ENCODE measurements at regions not wholly inside any gene's neighbourhood (a gene's known extent, or its start where the extent isn't known, plus 50 kb on each side); places are given as distances from the start of the nearest gene placed in this dataset.

DNA sequence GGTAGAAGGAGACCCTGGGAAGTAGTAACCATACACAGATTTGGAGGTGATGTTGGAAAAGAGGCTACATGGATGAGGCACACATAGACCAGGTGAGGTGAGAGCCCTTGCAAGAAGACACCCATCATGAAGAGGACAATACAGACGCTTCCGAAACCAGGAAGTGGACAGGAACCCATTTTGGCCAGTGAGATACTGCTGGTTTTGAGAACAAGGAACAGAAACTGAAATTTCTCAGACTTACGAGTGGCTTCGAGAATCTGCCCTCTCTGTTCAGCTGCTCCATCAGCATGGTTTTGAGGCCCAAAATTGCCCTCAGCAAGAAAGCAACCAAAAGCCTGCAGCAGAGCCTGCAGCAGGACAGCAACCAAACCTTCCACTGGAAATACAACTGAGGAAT lies 479.1 kb upstream of the NRXN1 start:
- Histone ChIP-seq H3K23ac (ENCODE audit: low read depth, low read length, poor library complexity) (no peak overlapping the region), H3K9ac (ENCODE audit: low read depth, low read length, poor library complexity) (no peak overlapping the region), H3K4me1 (ENCODE audit: control insufficient read depth in 2 of 2, insufficient read depth in 1 of 2, low read depth in 1 of 2, low read length in 2 of 2) (no peaks in the 10 kb centered on the region), H4K8ac (ENCODE audit: low read depth, low read length) (no peak overlapping the region), H3K9me3 (replicated peaks in 1 of 2; ENCODE audit: control insufficient read depth in 2 of 2, insufficient read depth in 1 of 2, low read depth in 1 of 2, low read length in 2 of 2) (no peaks in the 10 kb centered on the region), H2BK12ac (ENCODE audit: low read length) (no peak overlapping the region), H3K36me3 (replicated peaks in 1 of 2; ENCODE audit: control insufficient read depth in 2 of 2, insufficient read depth in 2 of 2, low read length in 2 of 2) (no peaks in the 10 kb centered on the region), H3K27ac (replicated peaks; ENCODE audit: low read length) (no peak overlapping the region), H3K14ac (ENCODE audit: low read length) (no peak overlapping the region), H2BK5ac (ENCODE audit: low read length) (no peak overlapping the region), H2AK5ac (ENCODE audit: low read depth, low read length) (no peak overlapping the region), H3K4me2 (ENCODE audit: insufficient read depth, low read length, poor library complexity, severe bottlenecking) (no peak overlapping the region), H3K79me1 (ENCODE audit: low read depth, low read length) (no peaks in the 10 kb centered on the region), H2BK120ac (ENCODE audit: low read depth, low read length) (no peak overlapping the region), H3K27me3 (ENCODE audit: control insufficient read depth in 3 of 3, insufficient read depth in 3 of 3, low read depth in 1 of 3, low read length in 3 of 3) (no peaks in the 10 kb centered on the region), H3K18ac (ENCODE audit: low read length) (no peak overlapping the region), H3K4me3 (ENCODE audit: low read length in 2 of 2) (no peak overlapping the region), H4K91ac (ENCODE audit: low read depth, low read length, poor library complexity) (no peak overlapping the region), H2AFZ (ENCODE audit: low read length) (no peak overlapping the region), H3K4ac (ENCODE audit: low read length) (no peak overlapping the region), H2BK15ac (ENCODE audit: low read length) (no peak overlapping the region)
- no CpG with 5 or more reads among the region's 4 CpGs for WGBS, 2 donors (ENCODE audit: extremely low coverage in 2 of 2, insufficient read length in 2 of 2, insufficient replicate concordance in 1 of 2)
- DNase-seq (ENCODE audit: low spot score) = no peak

DNA sequence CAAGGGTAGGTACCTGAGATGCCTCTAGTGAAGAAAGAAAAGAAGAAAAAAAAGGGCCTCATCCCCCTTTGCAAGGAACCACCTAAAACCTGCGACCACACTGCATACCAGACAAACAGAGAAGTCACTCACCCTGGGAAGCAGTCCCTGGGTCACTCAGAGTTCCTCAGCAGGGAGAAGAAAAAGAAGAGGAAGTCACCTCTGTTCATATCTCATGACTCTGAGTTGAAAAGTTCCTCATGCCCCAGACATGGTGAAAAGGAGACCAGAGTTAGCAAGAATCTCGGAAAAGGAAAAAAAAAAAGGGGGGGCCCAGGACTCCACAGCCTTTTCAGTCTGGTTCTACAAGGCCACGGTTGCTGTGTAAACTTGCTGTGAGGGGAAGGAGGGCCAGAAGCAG lies 478.4 kb upstream of the NRXN1 start:
- H2BK5ac ChIP-seq (ENCODE audit: low read length) = no peak overlapping the region
- no peak for DNase-seq (ENCODE audit: low spot score)
- H3K36me3 ChIP-seq (replicated peaks in 1 of 2; ENCODE audit: control insufficient read depth in 2 of 2, insufficient read depth in 2 of 2, low read length in 2 of 2) = no peaks in the 10 kb centered on the region
- H3K4me3 ChIP-seq (ENCODE audit: low read length in 2 of 2) = no peak overlapping the region
- no peak overlapping the region for H3K18ac ChIP-seq (ENCODE audit: low read length)
- H2BK120ac ChIP-seq (ENCODE audit: low read depth, low read length) = no peak overlapping the region
- no peak overlapping the region for H3K27ac ChIP-seq (replicated peaks; ENCODE audit: low read length)
- no peak overlapping the region for H3K4me2 ChIP-seq (ENCODE audit: insufficient read depth, low read length, poor library complexity, severe bottlenecking)
- peaks cover 0 to 1% of the 10 kb centered on the region in 2 donors for H3K9me3 ChIP-seq (replicated peaks in 1 of 2; ENCODE audit: control insufficient read depth in 2 of 2, insufficient read depth in 1 of 2, low read depth in 1 of 2, low read length in 2 of 2)
- H3K14ac ChIP-seq (ENCODE audit: low read length) = no peak overlapping the region
- no peak overlapping the region for H3K9ac ChIP-seq (ENCODE audit: low read depth, low read length, poor library complexity)
- no peak overlapping the region for H4K91ac ChIP-seq (ENCODE audit: low read depth, low read length, poor library complexity)
- H4K8ac ChIP-seq (ENCODE audit: low read depth, low read length) = no peak overlapping the region
- H3K4ac ChIP-seq (ENCODE audit: low read length) = no peak overlapping the region
- no peak overlapping the region for H2BK15ac ChIP-seq (ENCODE audit: low read length)
- H3K4me1 ChIP-seq (ENCODE audit: control insufficient read depth in 2 of 2, insufficient read depth in 1 of 2, low read depth in 1 of 2, low read length in 2 of 2) = no peaks in the 10 kb centered on the region
- H2BK12ac ChIP-seq (ENCODE audit: low read length) = no peak overlapping the region
- no peak overlapping the region for H3K23ac ChIP-seq (ENCODE audit: low read depth, low read length, poor library complexity)
- no peaks in the 10 kb centered on the region for H3K79me1 ChIP-seq (ENCODE audit: low read depth, low read length)
- no peak overlapping the region for H2AFZ ChIP-seq (ENCODE audit: low read length)
- H3K27me3 ChIP-seq (ENCODE audit: control insufficient read depth in 3 of 3, insufficient read depth in 3 of 3, low read depth in 1 of 3, low read length in 3 of 3) = no peaks in the 10 kb centered on the region
- H2AK5ac ChIP-seq (ENCODE audit: low read depth, low read length) = no peak overlapping the region
- WGBS, 2 donors (ENCODE audit: extremely low coverage in 2 of 2, insufficient read length in 2 of 2, insufficient replicate concordance in 1 of 2) = no CpG with 5 or more reads among the region's 3 CpGs

DNA sequence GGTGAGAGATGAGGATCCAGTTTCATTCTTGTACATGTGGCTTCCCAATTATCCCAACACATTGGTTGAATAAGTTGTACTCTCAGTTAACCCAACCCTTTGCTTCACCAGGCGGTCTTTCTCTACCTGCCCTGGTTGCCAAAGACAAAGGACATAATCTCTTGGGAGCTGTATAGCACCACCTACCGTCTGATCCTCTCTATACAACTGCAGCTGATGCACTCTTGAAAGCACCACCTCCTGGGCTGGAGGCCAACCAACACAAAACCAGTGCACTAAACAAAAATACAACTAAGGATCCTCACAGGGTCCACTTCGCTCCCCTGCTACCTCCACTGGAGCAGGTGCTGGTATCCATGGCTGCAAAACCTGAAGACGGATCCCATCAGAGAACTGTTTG lies 473.6 kb upstream of the NRXN1 start:
- WGBS, 2 donors (ENCODE audit: extremely low coverage in 2 of 2, insufficient read length in 2 of 2, insufficient replicate concordance in 1 of 2) = no CpG with 5 or more reads among the region's 4 CpGs

DNA sequence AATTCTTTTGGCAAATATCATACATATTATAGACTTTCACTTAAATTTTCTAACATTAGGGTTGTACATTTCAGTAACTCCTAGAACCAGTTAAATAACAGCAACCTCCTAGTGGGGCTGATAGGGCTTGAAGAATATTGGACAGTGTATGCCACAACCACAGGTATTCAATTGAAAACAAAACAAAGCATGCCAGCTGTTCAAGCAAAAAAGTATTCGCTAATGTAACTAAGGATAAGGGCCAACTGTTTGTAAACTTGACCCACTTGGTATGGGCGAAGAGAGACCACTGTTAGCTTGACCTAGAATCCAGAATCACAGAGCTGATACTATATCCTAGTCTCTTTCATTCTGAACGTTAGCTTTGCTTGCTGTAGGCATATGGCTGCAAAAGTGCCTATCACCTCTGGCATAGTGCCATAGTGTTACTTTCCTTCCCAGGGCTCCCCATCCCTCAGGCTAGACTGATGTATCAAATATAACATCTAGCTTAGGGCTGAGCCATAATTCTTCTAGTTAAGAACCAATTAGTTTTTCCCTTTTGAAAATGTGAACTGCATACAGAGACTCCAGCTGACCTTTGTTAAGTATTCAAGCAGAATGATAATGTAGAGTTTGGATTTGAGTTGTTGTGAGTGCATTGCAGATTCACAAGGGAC lies 458.8 kb upstream of the NRXN1 start:
- Histone ChIP-seq H3K4me2 (ENCODE audit: insufficient read depth, low read length, poor library complexity, severe bottlenecking) (no peak overlapping the region), H2BK120ac (ENCODE audit: low read depth, low read length) (no peak overlapping the region), H2BK12ac (ENCODE audit: low read length) (no peak overlapping the region), H4K8ac (ENCODE audit: low read depth, low read length) (no peak overlapping the region), H3K36me3 (replicated peaks in 1 of 2; ENCODE audit: control insufficient read depth in 2 of 2, insufficient read depth in 2 of 2, low read length in 2 of 2) (no peaks in the 10 kb centered on the region), H2AK5ac (ENCODE audit: low read depth, low read length) (no peak overlapping the region), H3K4me3 (ENCODE audit: low read length in 2 of 2) (no peak overlapping the region), H3K79me1 (ENCODE audit: low read depth, low read length) (no peaks in the 10 kb centered on the region), H2BK15ac (ENCODE audit: low read length) (no peak overlapping the region), H3K18ac (ENCODE audit: low read length) (no peak overlapping the region), H4K91ac (ENCODE audit: low read depth, low read length, poor library complexity) (no peak overlapping the region), H2BK5ac (ENCODE audit: low read length) (no peak overlapping the region), H2AFZ (ENCODE audit: low read length) (no peak overlapping the region), H3K9me3 (replicated peaks in 1 of 2; ENCODE audit: control insufficient read depth in 2 of 2, insufficient read depth in 1 of 2, low read depth in 1 of 2, low read length in 2 of 2) (no peaks in the 10 kb centered on the region), H3K27ac (replicated peaks; ENCODE audit: low read length) (no peak overlapping the region), H3K14ac (ENCODE audit: low read length) (no peak overlapping the region), H3K9ac (ENCODE audit: low read depth, low read length, poor library complexity) (no peak overlapping the region), H3K27me3 (ENCODE audit: control insufficient read depth in 3 of 3, insufficient read depth in 3 of 3, low read depth in 1 of 3, low read length in 3 of 3) (no peaks in the 10 kb centered on the region), H3K4ac (ENCODE audit: low read length) (no peak overlapping the region), H3K23ac (ENCODE audit: low read depth, low read length, poor library complexity) (no peak overlapping the region), H3K4me1 (ENCODE audit: control insufficient read depth in 2 of 2, insufficient read depth in 1 of 2, low read depth in 1 of 2, low read length in 2 of 2) (no peaks in the 10 kb centered on the region)
- WGBS, 2 donors (ENCODE audit: extremely low coverage in 2 of 2, insufficient read length in 2 of 2, insufficient replicate concordance in 1 of 2) = no CpG with 5 or more reads among the region's 3 CpGs
- no peak for DNase-seq (ENCODE audit: low spot score)

More for the DNA sequence above, 473.6 kb upstream of the NRXN1 start:
- H2BK120ac ChIP-seq (ENCODE audit: low read depth, low read length) = no peak overlapping the region
- DNase-seq (ENCODE audit: low spot score) = no peak
- no peak overlapping the region for H3K9ac ChIP-seq (ENCODE audit: low read depth, low read length, poor library complexity)
- no peak overlapping the region for H2AK5ac ChIP-seq (ENCODE audit: low read depth, low read length)
- peaks cover 0 to 1% of the 10 kb centered on the region in 2 donors for H3K9me3 ChIP-seq (replicated peaks in 1 of 2; ENCODE audit: control insufficient read depth in 2 of 2, insufficient read depth in 1 of 2, low read depth in 1 of 2, low read length in 2 of 2)
- no peaks in the 10 kb centered on the region for H3K79me1 ChIP-seq (ENCODE audit: low read depth, low read length)
- no peaks in the 10 kb centered on the region for H3K4me1 ChIP-seq (ENCODE audit: control insufficient read depth in 2 of 2, insufficient read depth in 1 of 2, low read depth in 1 of 2, low read length in 2 of 2)
- H2AFZ ChIP-seq (ENCODE audit: low read length) = no peak overlapping the region
- no peak overlapping the region for H3K4me2 ChIP-seq (ENCODE audit: insufficient read depth, low read length, poor library complexity, severe bottlenecking)
- H4K8ac ChIP-seq (ENCODE audit: low read depth, low read length) = no peak overlapping the region
- H3K27me3 ChIP-seq (ENCODE audit: control insufficient read depth in 3 of 3, insufficient read depth in 3 of 3, low read depth in 1 of 3, low read length in 3 of 3) = no peaks in the 10 kb centered on the region
- H2BK5ac ChIP-seq (ENCODE audit: low read length) = no peak overlapping the region
- no peak overlapping the region for H3K4me3 ChIP-seq (ENCODE audit: low read length in 2 of 2)
- no peak overlapping the region for H2BK15ac ChIP-seq (ENCODE audit: low read length)
- no peak overlapping the region for H4K91ac ChIP-seq (ENCODE audit: low read depth, low read length, poor library complexity)
- H3K4ac ChIP-seq (ENCODE audit: low read length) = no peak overlapping the region
- no peak overlapping the region for H2BK12ac ChIP-seq (ENCODE audit: low read length)
- H3K23ac ChIP-seq (ENCODE audit: low read depth, low read length, poor library complexity) = no peak overlapping the region
- H3K36me3 ChIP-seq (replicated peaks in 1 of 2; ENCODE audit: control insufficient read depth in 2 of 2, insufficient read depth in 2 of 2, low read length in 2 of 2) = no peaks in the 10 kb centered on the region
- H3K27ac ChIP-seq (replicated peaks; ENCODE audit: low read length) = no peak overlapping the region
- H3K14ac ChIP-seq (ENCODE audit: low read length) = no peak overlapping the region
- no peak overlapping the region for H3K18ac ChIP-seq (ENCODE audit: low read length)

All from neuronal stem cell (in vitro differentiated cells).